GM21360 (cell line): ENCODE measurements at regions not wholly inside any gene's neighbourhood (a gene's known extent, or its start where the extent isn't known, plus 50 kb on each side); places are given as distances from the start of the nearest gene placed in this dataset.
"Not testable (repeated sequence)": the region's sequence is repeated elsewhere in the genome, so short reads cannot be mapped to it uniquely, and the experiment has no call there.

Experiments
- ATAC-seq: cut with Tn5 transposase; IDR thresholded peaks from one replicate; pipeline ENCODE4 v1.9.1; 2021; ENCODE audit warnings: mild to moderate bottlenecking, moderate library complexity; ENCODE audit not compliant: unreplicated experiment

GRCh38 chr18:34461266-34461665 lies 236.6 kb upstream of the NOL4 start:
- ATAC-seq, result no peak

- no peak for ATAC-seq
Measured at GRCh38 chr18:34467058-34467457, 242.3 kb upstream of the NOL4 start.

GRCh38 chr18:34480162-34480700 lies 229.9 kb upstream of the DTNA start:
- ATAC-seq, result no peak

- ATAC-seq, result no peak
Measured at GRCh38 chr18:34482204-34482603, 227.9 kb upstream of the DTNA start.

GRCh38 chr18:34483198-34483597 lies 226.9 kb upstream of the DTNA start:
- ATAC-seq, result no peak

- ATAC-seq, result no peak
Measured at GRCh38 chr18:34491719-34492118, 218.4 kb upstream of the DTNA start.

- no peak for ATAC-seq
Measured at GRCh38 chr18:34492652-34493051, 217.4 kb upstream of the DTNA start.

GRCh38 chr18:34493099-34493544 lies 217.0 kb upstream of the DTNA start:
- peak; percentile 79 for ATAC-seq

GRCh38 chr18:34493566-34494358 lies 216.3 kb upstream of the DTNA start:
- ATAC-seq, result peak; percentile 71

- no peak for ATAC-seq
Measured at GRCh38 chr18:34494359-34494696, 215.8 kb upstream of the DTNA start.

- no peak for ATAC-seq
Measured at GRCh38 chr18:34495506-34495905, 214.6 kb upstream of the DTNA start.

- no peak for ATAC-seq
Measured at GRCh38 chr18:34501553-34501952, 208.5 kb upstream of the DTNA start.

GRCh38 chr18:34506198-34506597 lies 203.9 kb upstream of the DTNA start:
- no peak for ATAC-seq

- no peak for ATAC-seq
Measured at GRCh38 chr18:34509163-34509562, 200.9 kb upstream of the DTNA start.

- no peak for ATAC-seq
Measured at GRCh38 chr18:34509879-34510586, 200.1 kb upstream of the DTNA start.

GRCh38 chr18:34510926-34511325 lies 199.2 kb upstream of the DTNA start:
- ATAC-seq, result no peak

GRCh38 chr18:34511435-34511834 lies 198.7 kb upstream of the DTNA start:
- ATAC-seq, result no peak

- ATAC-seq, result no peak
Measured at GRCh38 chr18:34511879-34512278, 198.2 kb upstream of the DTNA start.

GRCh38 chr18:34514238-34514637 lies 195.9 kb upstream of the DTNA start:
- no peak for ATAC-seq

GRCh38 chr18:34514957-34515356 lies 195.1 kb upstream of the DTNA start:
- ATAC-seq, result no peak

- not testable (repeated sequence) for ATAC-seq
Measured at GRCh38 chr18:34516355-34516754, 193.7 kb upstream of the DTNA start.

GRCh38 chr18:34516996-34517395 lies 193.1 kb upstream of the DTNA start:
- not testable (repeated sequence) for ATAC-seq
